ENCODE measurements at regions not wholly inside any gene's neighbourhood (a gene's known extent, or its start where the extent isn't known, plus 50 kb on each side); places are given as distances from the start of the nearest gene placed in this dataset.

DNA sequence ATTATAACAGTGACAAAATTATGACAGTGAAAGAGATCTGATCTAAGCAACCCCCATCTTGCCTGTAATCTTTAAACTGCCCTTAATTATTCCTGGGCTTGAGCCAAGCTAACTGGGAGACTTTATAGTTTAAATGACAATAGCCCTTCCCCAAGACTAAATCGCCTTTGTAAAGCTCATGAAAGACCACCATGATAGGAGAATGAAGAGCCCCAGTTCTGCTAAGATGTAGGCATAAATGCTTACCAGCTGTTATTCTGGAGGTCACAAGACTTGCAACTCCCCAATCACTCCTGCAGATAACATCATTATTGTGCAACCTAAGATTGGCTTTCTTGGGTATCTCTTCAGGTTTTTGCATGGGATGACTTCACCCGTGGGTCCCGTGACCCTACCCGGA, 599.7 kb downstream of the KCNH5 start:
- H3K4me3 ChIP-seq (ENCODE audit: control insufficient read depth in 1 of 7, extremely low read depth in 1 of 7, insufficient read depth in 4 of 7, low read depth in 2 of 7, low read length in 6 of 7): no peak overlapping the region
- ChIA-PET POLR2A (no interaction called here), CTCF (no interaction called here)

DNA sequence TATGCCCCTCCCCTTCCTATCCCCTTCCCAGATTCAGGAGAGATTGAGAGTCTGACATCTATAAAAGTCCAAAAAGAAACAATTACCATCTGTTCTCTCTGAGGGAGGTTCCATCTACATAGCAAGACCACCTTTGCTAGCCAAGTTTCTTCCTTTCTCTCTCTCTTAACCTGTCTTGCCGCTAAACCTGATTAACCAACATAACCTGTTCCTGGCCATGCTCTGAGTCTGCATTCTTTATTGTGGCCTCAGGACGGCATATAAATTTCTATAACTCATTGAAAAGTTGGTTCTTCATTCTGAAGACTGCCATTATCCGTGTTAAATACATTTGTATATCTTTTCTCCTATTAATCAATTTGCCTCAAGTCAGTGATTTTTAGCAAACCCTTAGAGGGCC, 594.0 kb downstream of the KCNH5 start:
- no peak overlapping the region for H3K27ac ChIP-seq (ENCODE audit: insufficient read depth in 1 of 2, low read depth in 1 of 2, low read length in 2 of 2, poor library complexity in 1 of 2, severe bottlenecking in 2 of 2)
- WGBS (ENCODE audit: insufficient coverage): 95% methylated on average over 3 of the region's 3 CpGs
- H3K36me3 ChIP-seq (ENCODE audit: control insufficient read depth in 4 of 4, insufficient read depth in 4 of 4, low read length in 3 of 4): no peaks in the 10 kb centered on the region
- no peaks in the 10 kb centered on the region for H3K27me3 ChIP-seq (replicated peaks in 2 of 5; ENCODE audit: control insufficient read depth in 4 of 5, insufficient read depth in 5 of 5, low read length in 4 of 5)
- no peaks in the 10 kb centered on the region for H3K9me3 ChIP-seq (ENCODE audit: control extremely low read depth in 1 of 5, control insufficient read depth in 4 of 5, insufficient read depth in 2 of 5, low read depth in 1 of 5, low read length in 4 of 5)
- DNase-seq: no peak
- ChIA-PET POLR2A (no interaction called here), CTCF (no interaction called here)
- no peak overlapping the region for H3K4me3 ChIP-seq (ENCODE audit: control insufficient read depth in 1 of 7, extremely low read depth in 1 of 7, insufficient read depth in 4 of 7, low read depth in 2 of 7, low read length in 6 of 7)
- H3K4me1 ChIP-seq (ENCODE audit: control extremely low read depth in 1 of 4, control insufficient read depth in 4 of 4, insufficient read depth in 4 of 4, low read length in 3 of 4): no peaks in the 10 kb centered on the region

More for the DNA sequence above, 599.7 kb downstream of the KCNH5 start:
- no peak for DNase-seq
- no peak overlapping the region for H3K27ac ChIP-seq (ENCODE audit: insufficient read depth in 1 of 2, low read depth in 1 of 2, low read length in 2 of 2, poor library complexity in 1 of 2, severe bottlenecking in 2 of 2)
- H3K4me1 ChIP-seq (ENCODE audit: control extremely low read depth in 1 of 4, control insufficient read depth in 4 of 4, insufficient read depth in 4 of 4, low read length in 3 of 4): no peaks in the 10 kb centered on the region
- H3K27me3 ChIP-seq (replicated peaks in 2 of 5; ENCODE audit: control insufficient read depth in 4 of 5, insufficient read depth in 5 of 5, low read length in 4 of 5): no peaks in the 10 kb centered on the region
- H3K9me3 ChIP-seq (ENCODE audit: control extremely low read depth in 1 of 5, control insufficient read depth in 4 of 5, insufficient read depth in 2 of 5, low read depth in 1 of 5, low read length in 4 of 5): peaks cover 0 to 10% (median 0%) of the 10 kb centered on the region in 5 experiments
- 81% methylated on average over 4 of the region's 4 CpGs for WGBS (ENCODE audit: insufficient coverage)
- H3K36me3 ChIP-seq (ENCODE audit: control insufficient read depth in 4 of 4, insufficient read depth in 4 of 4, low read length in 3 of 4): no peaks in the 10 kb centered on the region

DNA sequence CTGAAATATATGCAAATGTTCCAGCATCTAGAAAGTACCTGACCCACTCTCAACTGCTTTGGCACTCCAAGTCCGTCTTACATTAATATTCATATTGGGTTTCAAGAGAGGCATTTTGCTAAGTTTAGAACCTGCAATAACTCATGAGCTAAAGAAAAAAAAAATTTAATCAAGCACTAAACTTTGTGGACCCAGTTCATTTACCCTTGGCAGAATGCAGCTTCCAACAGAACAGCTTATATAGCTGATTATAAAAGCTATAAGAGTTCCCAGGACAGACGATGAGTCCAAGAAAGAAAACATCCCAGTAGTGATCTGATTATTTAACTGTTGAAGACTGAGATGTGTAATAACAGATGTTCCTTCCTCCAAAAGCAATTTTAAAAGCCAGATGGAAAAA, 592.0 kb downstream of the KCNH5 start:
- CTCF ChIA-PET: no interaction called here
- Histone ChIP-seq H3K9me3 (ENCODE audit: control extremely low read depth in 1 of 5, control insufficient read depth in 4 of 5, insufficient read depth in 2 of 5, low read depth in 1 of 5, low read length in 4 of 5) (no peaks in the 10 kb centered on the region), H3K36me3 (ENCODE audit: control insufficient read depth in 4 of 4, insufficient read depth in 4 of 4, low read length in 3 of 4) (no peaks in the 10 kb centered on the region), H3K4me1 (ENCODE audit: control extremely low read depth in 1 of 4, control insufficient read depth in 4 of 4, insufficient read depth in 4 of 4, low read length in 3 of 4) (no peaks in the 10 kb centered on the region), H3K4me3 (ENCODE audit: control insufficient read depth in 1 of 7, extremely low read depth in 1 of 7, insufficient read depth in 4 of 7, low read depth in 2 of 7, low read length in 6 of 7) (no peak overlapping the region), H3K27ac (ENCODE audit: insufficient read depth in 1 of 2, low read depth in 1 of 2, low read length in 2 of 2, poor library complexity in 1 of 2, severe bottlenecking in 2 of 2) (no peak overlapping the region), H3K27me3 (replicated peaks in 2 of 5; ENCODE audit: control insufficient read depth in 4 of 5, insufficient read depth in 5 of 5, low read length in 4 of 5) (no peaks in the 10 kb centered on the region)
- DNase-seq: no peak
- POLR2A ChIA-PET: interaction anchor here (0.6 kb wide), 1 partner anchor 270 kb away, joined by 4 read pairs; no protein-coding TSS in a partner anchor
- 100% methylated on average over 1 of the region's 2 CpGs for WGBS (ENCODE audit: insufficient coverage)

DNA sequence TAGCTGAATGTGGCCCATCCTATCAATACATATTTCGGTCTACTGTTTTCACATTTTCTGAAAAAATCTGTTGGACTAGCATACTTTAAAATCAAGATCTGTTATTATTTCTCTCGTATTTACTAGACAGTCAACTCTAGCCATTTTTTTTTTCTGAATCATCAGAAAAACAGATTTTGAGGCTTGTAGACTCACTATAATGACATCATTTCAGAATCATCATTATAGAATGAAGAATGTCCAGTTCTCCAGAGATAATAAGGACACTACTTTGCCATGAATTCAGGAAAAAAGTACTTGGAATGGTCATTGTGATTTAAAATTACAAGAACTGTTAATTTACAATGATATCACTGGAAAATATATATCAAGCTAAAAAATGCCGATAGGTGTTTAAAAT, 589.8 kb downstream of the KCNH5 start:
- no peaks in the 10 kb centered on the region for H3K27me3 ChIP-seq (replicated peaks in 2 of 5; ENCODE audit: control insufficient read depth in 4 of 5, insufficient read depth in 5 of 5, low read length in 4 of 5)

DNA sequence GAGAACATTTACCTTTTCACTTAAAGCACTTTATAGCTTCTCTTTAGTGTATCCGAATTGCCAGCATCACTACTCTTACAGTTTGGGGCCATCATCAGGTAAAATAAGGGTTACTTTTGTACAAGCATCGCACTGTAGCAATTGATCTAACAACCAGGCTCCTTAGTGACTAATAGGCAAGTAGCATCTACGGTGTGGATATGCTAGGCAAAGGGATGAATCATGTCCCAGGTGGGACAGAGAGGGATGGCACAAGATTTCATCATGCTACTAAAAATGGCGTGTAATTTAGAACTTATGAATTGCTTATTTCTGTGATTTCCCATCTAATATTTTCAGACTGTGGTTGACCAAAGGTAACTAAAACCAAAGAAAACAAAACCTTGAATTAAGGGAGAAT, 582.3 kb downstream of the KCNH5 start:
- CTCF ChIA-PET: no interaction called here
- 95% methylated on average over 4 of the region's 4 CpGs for WGBS (ENCODE audit: insufficient coverage)
- POLR2A ChIA-PET: no interaction called here

More for the DNA sequence above, 589.8 kb downstream of the KCNH5 start:
- no peaks in the 10 kb centered on the region for H3K9me3 ChIP-seq (ENCODE audit: control extremely low read depth in 1 of 5, control insufficient read depth in 4 of 5, insufficient read depth in 2 of 5, low read depth in 1 of 5, low read length in 4 of 5)
- H3K36me3 ChIP-seq (ENCODE audit: control insufficient read depth in 4 of 4, insufficient read depth in 4 of 4, low read length in 3 of 4): no peaks in the 10 kb centered on the region
- no peak for DNase-seq
- ChIA-PET CTCF (no interaction called here), POLR2A (no interaction called here)
- H3K4me3 ChIP-seq (ENCODE audit: control insufficient read depth in 1 of 7, extremely low read depth in 1 of 7, insufficient read depth in 4 of 7, low read depth in 2 of 7, low read length in 6 of 7): no peak overlapping the region
- 100% methylated on average over 2 of the region's 3 CpGs for WGBS (ENCODE audit: insufficient coverage)
- no peaks in the 10 kb centered on the region for H3K4me1 ChIP-seq (ENCODE audit: control extremely low read depth in 1 of 4, control insufficient read depth in 4 of 4, insufficient read depth in 4 of 4, low read length in 3 of 4)
- H3K27ac ChIP-seq (ENCODE audit: insufficient read depth in 1 of 2, low read depth in 1 of 2, low read length in 2 of 2, poor library complexity in 1 of 2, severe bottlenecking in 2 of 2): no peak overlapping the region

DNA sequence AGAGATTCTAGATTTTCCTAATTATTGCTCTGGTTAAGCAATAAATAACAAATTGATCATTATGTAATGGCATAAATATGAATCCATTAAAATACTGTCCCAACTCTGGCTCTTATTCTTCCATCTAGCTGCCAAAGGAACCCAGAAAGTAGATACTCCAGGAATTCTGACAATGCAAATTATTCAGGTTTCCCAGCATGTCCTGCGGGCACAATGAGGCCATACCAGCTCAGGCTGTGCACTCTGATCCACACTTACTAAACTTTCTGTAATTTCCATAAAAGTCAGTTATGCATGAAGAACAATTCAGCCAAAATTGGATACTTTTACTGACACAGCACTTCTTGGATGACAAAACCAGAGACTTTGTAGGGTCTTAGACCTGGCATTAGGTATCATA, 576.3 kb downstream of the KCNH5 start:
- Histone ChIP-seq H3K27ac (ENCODE audit: insufficient read depth in 1 of 2, low read depth in 1 of 2, low read length in 2 of 2, poor library complexity in 1 of 2, severe bottlenecking in 2 of 2) (no peak overlapping the region), H3K36me3 (ENCODE audit: control insufficient read depth in 4 of 4, insufficient read depth in 4 of 4, low read length in 3 of 4) (no peaks in the 10 kb centered on the region), H3K4me3 (ENCODE audit: control insufficient read depth in 1 of 7, extremely low read depth in 1 of 7, insufficient read depth in 4 of 7, low read depth in 2 of 7, low read length in 6 of 7) (no peak overlapping the region), H3K4me1 (ENCODE audit: control extremely low read depth in 1 of 4, control insufficient read depth in 4 of 4, insufficient read depth in 4 of 4, low read length in 3 of 4) (no peaks in the 10 kb centered on the region), H3K27me3 (replicated peaks in 2 of 5; ENCODE audit: control insufficient read depth in 4 of 5, insufficient read depth in 5 of 5, low read length in 4 of 5) (no peaks in the 10 kb centered on the region), H3K9me3 (ENCODE audit: control extremely low read depth in 1 of 5, control insufficient read depth in 4 of 5, insufficient read depth in 2 of 5, low read depth in 1 of 5, low read length in 4 of 5) (no peaks in the 10 kb centered on the region)
- WGBS (ENCODE audit: insufficient coverage): 100% methylated on average over 1 of the region's 1 CpG
- no peak for DNase-seq
- CTCF ChIA-PET: no interaction called here
- POLR2A ChIA-PET: no interaction called here

More for the DNA sequence above, 582.3 kb downstream of the KCNH5 start:
- no peaks in the 10 kb centered on the region for H3K9me3 ChIP-seq (ENCODE audit: control extremely low read depth in 1 of 5, control insufficient read depth in 4 of 5, insufficient read depth in 2 of 5, low read depth in 1 of 5, low read length in 4 of 5)
- no peak overlapping the region for H3K4me3 ChIP-seq (ENCODE audit: control insufficient read depth in 1 of 7, extremely low read depth in 1 of 7, insufficient read depth in 4 of 7, low read depth in 2 of 7, low read length in 6 of 7)
- no peak for DNase-seq
- no peaks in the 10 kb centered on the region for H3K27me3 ChIP-seq (replicated peaks in 2 of 5; ENCODE audit: control insufficient read depth in 4 of 5, insufficient read depth in 5 of 5, low read length in 4 of 5)
- no peaks in the 10 kb centered on the region for H3K36me3 ChIP-seq (ENCODE audit: control insufficient read depth in 4 of 4, insufficient read depth in 4 of 4, low read length in 3 of 4)
- H3K27ac ChIP-seq (ENCODE audit: insufficient read depth in 1 of 2, low read depth in 1 of 2, low read length in 2 of 2, poor library complexity in 1 of 2, severe bottlenecking in 2 of 2): no peak overlapping the region
- H3K4me1 ChIP-seq (ENCODE audit: control extremely low read depth in 1 of 4, control insufficient read depth in 4 of 4, insufficient read depth in 4 of 4, low read length in 3 of 4): no peaks in the 10 kb centered on the region

DNA sequence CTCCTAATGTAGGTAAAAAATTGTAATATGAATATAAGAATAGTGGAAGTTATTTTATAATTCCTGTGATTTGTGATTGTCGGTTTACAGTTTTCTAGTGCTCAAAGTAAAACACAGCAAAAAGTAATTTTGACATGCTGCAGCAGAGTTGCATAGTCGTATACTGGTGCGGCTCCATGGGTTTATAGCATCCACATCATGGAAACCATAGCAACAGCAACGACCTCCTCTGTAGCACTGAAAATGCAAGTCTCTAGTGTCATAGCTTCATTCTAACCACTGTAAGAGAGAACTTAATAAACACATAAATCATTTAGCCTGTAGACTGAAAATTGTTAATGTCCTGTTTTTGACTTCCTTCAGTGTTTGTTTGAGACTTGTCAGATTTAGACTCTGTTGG, 574.3 kb downstream of the KCNH5 start:
- no peaks in the 10 kb centered on the region for H3K36me3 ChIP-seq (ENCODE audit: control insufficient read depth in 4 of 4, insufficient read depth in 4 of 4, low read length in 3 of 4)
- WGBS (ENCODE audit: insufficient coverage): 100% methylated on average over 3 of the region's 4 CpGs
- H3K4me3 ChIP-seq (ENCODE audit: control insufficient read depth in 1 of 7, extremely low read depth in 1 of 7, insufficient read depth in 4 of 7, low read depth in 2 of 7, low read length in 6 of 7): no peak overlapping the region
- POLR2A ChIA-PET: no interaction called here
- no peaks in the 10 kb centered on the region for H3K27me3 ChIP-seq (replicated peaks in 2 of 5; ENCODE audit: control insufficient read depth in 4 of 5, insufficient read depth in 5 of 5, low read length in 4 of 5)
- no peaks in the 10 kb centered on the region for H3K9me3 ChIP-seq (ENCODE audit: control extremely low read depth in 1 of 5, control insufficient read depth in 4 of 5, insufficient read depth in 2 of 5, low read depth in 1 of 5, low read length in 4 of 5)
- no peak overlapping the region for H3K27ac ChIP-seq (ENCODE audit: insufficient read depth in 1 of 2, low read depth in 1 of 2, low read length in 2 of 2, poor library complexity in 1 of 2, severe bottlenecking in 2 of 2)
- DNase-seq: no peak
- CTCF ChIA-PET: no interaction called here
- no peaks in the 10 kb centered on the region for H3K4me1 ChIP-seq (ENCODE audit: control extremely low read depth in 1 of 4, control insufficient read depth in 4 of 4, insufficient read depth in 4 of 4, low read length in 3 of 4)
